Sigmoid colon (tissue), 4 donors: ENCODE measurements at regions not wholly inside any gene's neighbourhood (a gene's known extent, or its start where the extent isn't known, plus 50 kb on each side); places are given as distances from the start of the nearest gene placed in this dataset.

Source experiments
- EP300 ChIP-seq, 4 donors: sonication (generic); formaldehyde crosslinking; IDR thresholded peaks; one replicate each; pipeline ENCODE4 v1.6.1; 2017; ENCODE audit warnings: antibody characterized with exemption in 4 of 4
- POLR2A ChIP-seq, 2 donors: fragments of 450-650 bp; IDR thresholded peaks; one replicate each; pipeline ENCODE4 v1.6.1; 2016; ENCODE audit warnings: antibody characterized with exemption in 2 of 2, mild to moderate bottlenecking in 2 of 2, moderate library complexity in 2 of 2
- POLR2AphosphoS5 ChIP-seq, 4 donors: sonication (generic); formaldehyde crosslinking; IDR thresholded peaks; one replicate each; pipeline ENCODE4 v1.6.1; 2017; ENCODE audit warnings: antibody characterized with exemption in 4 of 4
- TF ChIP-seq, protein P1 (sequence below), 4 experiments: fragments of 450-650 bp in 3 of 4; fragments of 200-600 bp in 1 of 4; IDR thresholded peaks; one replicate each; pipeline ENCODE4 v1.5.1; 2016 to 2019; ENCODE audit warnings: antibody characterized with exemption in 4 of 4, mild to moderate bottlenecking in 3 of 4, moderate library complexity in 2 of 4

DNA sequence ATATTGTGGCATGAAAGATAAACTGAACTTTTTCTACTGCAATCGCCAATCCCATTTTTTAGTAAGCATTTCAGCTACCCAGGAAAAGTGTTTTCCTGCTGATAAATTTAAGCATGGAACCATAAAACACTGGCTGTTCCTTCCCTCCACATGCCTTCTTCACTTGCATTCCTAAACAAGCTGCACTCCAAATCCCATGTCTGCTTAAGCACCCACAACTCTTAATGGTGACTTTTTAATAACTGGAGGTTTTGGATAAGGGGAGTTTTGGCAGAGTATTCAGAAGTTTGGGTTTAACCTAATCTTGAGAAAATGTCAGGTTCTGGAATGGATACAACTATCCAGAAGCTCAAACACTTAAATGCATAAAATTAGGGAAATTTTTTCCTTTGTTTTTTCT lies 345.6 kb upstream of the CA10 start:
- TF ChIP-seq EP300 (IDR thresholded peaks at IDR 0.05), result no peak
- no peak for TF ChIP-seq POLR2A (IDR thresholded peaks at IDR 0.05)
- TF ChIP-seq, protein P1, sequence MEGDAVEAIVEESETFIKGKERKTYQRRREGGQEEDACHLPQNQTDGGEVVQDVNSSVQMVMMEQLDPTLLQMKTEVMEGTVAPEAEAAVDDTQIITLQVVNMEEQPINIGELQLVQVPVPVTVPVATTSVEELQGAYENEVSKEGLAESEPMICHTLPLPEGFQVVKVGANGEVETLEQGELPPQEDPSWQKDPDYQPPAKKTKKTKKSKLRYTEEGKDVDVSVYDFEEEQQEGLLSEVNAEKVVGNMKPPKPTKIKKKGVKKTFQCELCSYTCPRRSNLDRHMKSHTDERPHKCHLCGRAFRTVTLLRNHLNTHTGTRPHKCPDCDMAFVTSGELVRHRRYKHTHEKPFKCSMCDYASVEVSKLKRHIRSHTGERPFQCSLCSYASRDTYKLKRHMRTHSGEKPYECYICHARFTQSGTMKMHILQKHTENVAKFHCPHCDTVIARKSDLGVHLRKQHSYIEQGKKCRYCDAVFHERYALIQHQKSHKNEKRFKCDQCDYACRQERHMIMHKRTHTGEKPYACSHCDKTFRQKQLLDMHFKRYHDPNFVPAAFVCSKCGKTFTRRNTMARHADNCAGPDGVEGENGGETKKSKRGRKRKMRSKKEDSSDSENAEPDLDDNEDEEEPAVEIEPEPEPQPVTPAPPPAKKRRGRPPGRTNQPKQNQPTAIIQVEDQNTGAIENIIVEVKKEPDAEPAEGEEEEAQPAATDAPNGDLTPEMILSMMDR (IDR thresholded peaks at IDR 0.05), result no peak
- no peak for TF ChIP-seq POLR2AphosphoS5 (IDR thresholded peaks at IDR 0.05)
